GM18519 (cell line): ENCODE measurements at regions not wholly inside any gene's neighbourhood (a gene's known extent, or its start where the extent isn't known, plus 50 kb on each side); places are given as distances from the start of the nearest gene placed in this dataset.
A peak's percentile ranks its signal among the peaks of the same experiment; 100 is the strongest.

Experiments used
- ATAC-seq: cut with Tn5 transposase; IDR thresholded peaks from one replicate; pipeline ENCODE4 v1.9.1; 2021; ENCODE audit warnings: mild to moderate bottlenecking, moderate library complexity; ENCODE audit not compliant: unreplicated experiment, low FRiP score

- ATAC-seq = peak; percentile 94
These were observed 51.1 kb upstream of the UNC5C start for GRCh38 chr4:95599777-95600400.
